SK-N-SH (cell line): ENCODE measurements at regions not wholly inside any gene's neighbourhood (a gene's known extent, or its start where the extent isn't known, plus 50 kb on each side); places are given as distances from the start of the nearest gene placed in this dataset.

Experiments
- CTCF ChIA-PET: fragments of 300-600, 350-600 bp; formaldehyde crosslinking; extraction: SDS; loops from one replicate; lab custom pipeline; 2021; lab: Yijun Ruan, JAX
- POLR2A ChIA-PET: fragments of 350-600 bp; sonication (Branson Sonifier 250); formaldehyde crosslinking; extraction: SDS; loops from one replicate; lab custom pipeline; 2020; ENCODE audit warnings: antibody characterized with exemption, inconsistent platforms; lab: Yijun Ruan, JAX
- DNase-seq: peaks from one replicate; pipeline ENCODE4 v3.0.0; 2012
- H2AFZ ChIP-seq: fragments of 200-600 bp; sonication (generic); 2 replicates; pipeline ENCODE4 v1.8.1; 2016; ENCODE audit warnings: antibody characterized with exemption, mild to moderate bottlenecking, low read depth
- H3F3A ChIP-seq: fragments of 200-600 bp; sonication (generic); replicated peaks from 2 replicates; pipeline ENCODE3; 2016; ENCODE audit warnings: antibody characterized with exemption, mild to moderate bottlenecking; ENCODE audit not compliant: insufficient read depth
- H3K27ac ChIP-seq, 2 experiments: fragments of 200-500 bp in 1 of 2; fragments of 200-600 bp in 1 of 2; sonication (Bioruptor generic) in 1 of 2; sonication (generic), shearing (Covaris generic) in 1 of 2; 2 replicates each; pipeline versions ENCODE4 v1.5.1 to v1.6.1; 2014 to 2016; ENCODE audit warnings: low read depth in 2 of 2, inconsistent platforms in 1 of 2, low read length in 1 of 2, mild to moderate bottlenecking in 1 of 2, mixed read lengths in 1 of 2
- H3K27me3 ChIP-seq: fragments of 200-600 bp; sonication (generic), shearing (Covaris generic); 2 replicates; pipeline ENCODE4 v1.6.1; 2016; ENCODE audit warnings: mixed run types; ENCODE audit not compliant: insufficient read depth
- H3K36me3 ChIP-seq, 2 experiments: fragments of 200-500 bp in 1 of 2; fragments of 200-600 bp in 1 of 2; sonication (Bioruptor generic) in 1 of 2; sonication (generic) in 1 of 2; replicated peaks in 1 of 2; 2 replicates each; pipeline versions ENCODE3 to v1.5.1; 2014 to 2016; ENCODE audit warnings: low read length in 1 of 2, mild to moderate bottlenecking in 1 of 2; ENCODE audit not compliant: insufficient read depth in 2 of 2, control insufficient read depth in 1 of 2
- H3K4me1 ChIP-seq, 2 experiments: fragments of 200-500 bp in 1 of 2; fragments of 200-600 bp in 1 of 2; sonication (Bioruptor generic) in 1 of 2; sonication (generic), shearing (Covaris generic) in 1 of 2; 2 replicates each; pipeline versions ENCODE4 v1.5.1 to v1.6.1; 2014 to 2016; ENCODE audit warnings: low read depth in 1 of 2, low read length in 1 of 2, mixed run types in 1 of 2; ENCODE audit not compliant: insufficient read depth in 2 of 2, control insufficient read depth in 1 of 2
- H3K4me2 ChIP-seq: fragments of 200-600 bp; sonication (generic), shearing (Covaris generic); 2 replicates; pipeline ENCODE4 v1.6.1; 2017; ENCODE audit warnings: mixed run types
- H3K4me3 ChIP-seq, 2 experiments: fragments of 200-500 bp in 1 of 2; fragments of 200-600 bp in 1 of 2; sonication (Bioruptor generic) in 1 of 2; sonication (generic), shearing (Covaris generic) in 1 of 2; 2 replicates each; pipeline versions ENCODE4 v1.5.1 to v1.8.1; 2014 to 2016; ENCODE audit warnings: low read depth in 2 of 2, inconsistent platforms in 1 of 2, low read length in 1 of 2, mild to moderate bottlenecking in 1 of 2, mixed read lengths in 1 of 2, moderate library complexity in 1 of 2
- H3K79me2 ChIP-seq: fragments of 200-600 bp; sonication (generic); 2 replicates; pipeline ENCODE4 v1.8.1; 2017; ENCODE audit warnings: mild to moderate bottlenecking; ENCODE audit not compliant: insufficient read depth
- H3K9ac ChIP-seq: fragments of 200-600 bp; sonication (generic); 2 replicates; pipeline ENCODE4 v1.6.1; 2017; ENCODE audit warnings: mixed run types
- H3K9me2 ChIP-seq: fragments of 200-600 bp; sonication (generic); 2 replicates; pipeline ENCODE4 v1.6.1; 2017; ENCODE audit warnings: mixed run types
- H3K9me3 ChIP-seq: fragments of 200-600 bp; sonication (generic); 2 replicates; pipeline ENCODE4 v1.6.1; 2017; ENCODE audit warnings: mixed run types, mild to moderate bottlenecking, moderate library complexity
- H4K20me1 ChIP-seq: fragments of 200-600 bp; sonication (generic); 2 replicates; pipeline ENCODE4 v1.6.1; 2017; ENCODE audit warnings: mild to moderate bottlenecking, mixed run types; ENCODE audit not compliant: insufficient read depth
- EP300 ChIP-seq, 2 experiments: IDR thresholded peaks; 2 replicates each; pipeline versions ENCODE4 v1.4.0 to v1.6.1; 2012; ENCODE audit warnings: borderline replicate concordance in 1 of 2, low read depth in 1 of 2, low read length in 1 of 2
- FOSL2 ChIP-seq: IDR thresholded peaks from 2 replicates; pipeline ENCODE4 v1.4.0; 2012; ENCODE audit warnings: low read depth, mild to moderate bottlenecking, moderate library complexity, borderline replicate concordance
- GATA2 ChIP-seq: sonication (generic); formaldehyde crosslinking; IDR thresholded peaks from 2 replicates; pipeline ENCODE4 v1.5.0; 2020; ENCODE audit warnings: mild to moderate bottlenecking, missing genetic modification reagents
- NRF1 ChIP-seq: IDR thresholded peaks from 2 replicates; pipeline ENCODE4 v1.6.1; 2012; ENCODE audit warnings: low read depth, mild to moderate bottlenecking, low read length
- TCF12 ChIP-seq: IDR thresholded peaks from 2 replicates; pipeline ENCODE4 v1.4.0; 2012
- WGBS: methylation state at CpG from one replicate; pipeline ENCODE4 v1.1.6; 2017; ENCODE audit warnings: low lambda C conversion rate; 5-methylcytosine and 5-hydroxymethylcytosine counted together
- TF ChIP-seq, protein P1 (sequence below): fragments of 200-600 bp; sonication (generic); IDR thresholded peaks from 2 replicates; pipeline ENCODE4 v1.6.1; 2017; ENCODE audit warnings: antibody characterized with exemption, mild to moderate bottlenecking, moderate library complexity
- TF ChIP-seq, protein P2 (sequence below): IDR thresholded peaks from 2 replicates; pipeline ENCODE4 v1.4.0; 2012; ENCODE audit warnings: low read depth
- TF ChIP-seq, protein P3 (sequence below): IDR thresholded peaks from 2 replicates; pipeline ENCODE4 v1.6.1; 2012; ENCODE audit warnings: mild to moderate bottlenecking, low read depth, low read length, moderate library complexity

DNA sequence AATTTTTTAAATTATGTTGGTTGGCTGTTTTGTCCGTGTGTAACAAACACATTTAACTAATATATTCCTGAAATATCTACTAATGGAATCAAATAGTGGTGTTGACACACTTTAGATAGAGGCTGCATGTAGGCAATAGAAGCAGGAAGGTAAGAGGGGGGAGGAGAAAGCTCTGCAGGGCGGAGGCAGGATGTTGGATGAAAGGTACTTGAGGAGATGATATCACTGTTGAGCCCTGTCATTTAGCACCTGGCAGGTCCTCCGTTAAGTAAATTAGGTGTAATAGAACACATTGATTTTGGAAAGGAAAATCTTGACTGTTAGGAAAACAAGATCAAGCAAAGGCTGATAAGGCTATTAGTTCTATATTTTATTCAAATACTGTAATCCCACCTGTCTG, 618.7 kb downstream of the PKHD1 start:
- WGBS, result 18% methylated on average over 3 of the region's 3 CpGs
- Histone ChIP-seq H3K4me2 (no peak overlapping the region), H4K20me1 (no peaks in the 10 kb centered on the region), H3K36me3 (no peaks in the 10 kb centered on the region), H2AFZ (no peak overlapping the region), H3K4me3 (no peak overlapping the region), H3K9me2 (no peaks in the 10 kb centered on the region), H3K4me1 (peaks cover 0 to 6% of the 10 kb centered on the region in 2 experiments; a peak in 1 of 4 replicates), H3K79me2 (no peaks in the 10 kb centered on the region), H3K27me3 (no peaks in the 10 kb centered on the region), H3F3A (no peaks in the 10 kb centered on the region), H3K9ac (no peak overlapping the region), H3K9me3 (no peaks in the 10 kb centered on the region), H3K27ac (no peak overlapping the region)
- ChIA-PET POLR2A (no interaction called here), CTCF (interaction anchor here (1.6 kb wide), 1 partner anchor 11 kb away, joined by 3 read pairs; no protein-coding TSS in a partner anchor)
- TF ChIP-seq TCF12 (no peak), FOSL2 (no peak), NRF1 (no peak)
- TF ChIP-seq, protein P1, sequence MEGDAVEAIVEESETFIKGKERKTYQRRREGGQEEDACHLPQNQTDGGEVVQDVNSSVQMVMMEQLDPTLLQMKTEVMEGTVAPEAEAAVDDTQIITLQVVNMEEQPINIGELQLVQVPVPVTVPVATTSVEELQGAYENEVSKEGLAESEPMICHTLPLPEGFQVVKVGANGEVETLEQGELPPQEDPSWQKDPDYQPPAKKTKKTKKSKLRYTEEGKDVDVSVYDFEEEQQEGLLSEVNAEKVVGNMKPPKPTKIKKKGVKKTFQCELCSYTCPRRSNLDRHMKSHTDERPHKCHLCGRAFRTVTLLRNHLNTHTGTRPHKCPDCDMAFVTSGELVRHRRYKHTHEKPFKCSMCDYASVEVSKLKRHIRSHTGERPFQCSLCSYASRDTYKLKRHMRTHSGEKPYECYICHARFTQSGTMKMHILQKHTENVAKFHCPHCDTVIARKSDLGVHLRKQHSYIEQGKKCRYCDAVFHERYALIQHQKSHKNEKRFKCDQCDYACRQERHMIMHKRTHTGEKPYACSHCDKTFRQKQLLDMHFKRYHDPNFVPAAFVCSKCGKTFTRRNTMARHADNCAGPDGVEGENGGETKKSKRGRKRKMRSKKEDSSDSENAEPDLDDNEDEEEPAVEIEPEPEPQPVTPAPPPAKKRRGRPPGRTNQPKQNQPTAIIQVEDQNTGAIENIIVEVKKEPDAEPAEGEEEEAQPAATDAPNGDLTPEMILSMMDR, result no peak
- TF ChIP-seq, protein P2, sequence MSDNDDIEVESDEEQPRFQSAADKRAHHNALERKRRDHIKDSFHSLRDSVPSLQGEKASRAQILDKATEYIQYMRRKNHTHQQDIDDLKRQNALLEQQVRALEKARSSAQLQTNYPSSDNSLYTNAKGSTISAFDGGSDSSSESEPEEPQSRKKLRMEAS, result no peak
- no peak for DNase-seq

DNA sequence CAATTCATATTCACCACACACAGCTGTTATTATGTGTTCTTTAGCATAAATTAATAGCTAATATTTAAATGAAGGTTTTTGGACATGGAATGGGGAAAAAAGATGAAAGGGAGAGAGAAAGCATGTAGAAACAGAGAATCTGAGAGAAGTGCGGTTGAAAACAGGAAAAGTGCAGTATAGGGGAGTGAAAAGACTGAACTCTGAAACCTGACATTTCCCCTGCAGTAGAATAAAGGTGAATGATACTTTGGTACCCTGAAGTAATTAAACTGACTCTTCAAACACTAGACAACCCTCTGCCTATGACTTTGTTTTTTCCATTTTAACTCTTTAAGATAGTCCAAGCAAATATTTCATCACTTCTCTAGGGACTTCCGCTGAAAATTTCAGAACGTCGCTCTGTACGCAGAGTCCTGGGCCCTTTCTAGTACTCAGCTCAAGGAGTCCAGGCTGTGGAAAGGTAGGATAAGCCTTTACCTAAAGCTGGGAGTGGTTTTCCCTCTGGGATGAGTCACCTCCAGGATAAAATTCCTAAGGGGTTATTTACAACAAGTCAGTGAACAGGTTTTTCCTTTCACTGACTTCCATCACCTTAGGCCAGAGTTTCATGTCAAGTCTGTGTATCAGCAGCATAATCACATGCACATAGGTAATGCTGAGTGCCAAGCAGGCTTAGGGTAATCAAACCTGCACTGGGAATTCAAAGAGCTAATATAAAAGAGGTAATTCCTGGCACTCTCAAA, 614.5 kb downstream of the PKHD1 start:
- H3F3A ChIP-seq, result no peaks in the 10 kb centered on the region
- TF ChIP-seq NRF1, result no peak
- TF ChIP-seq, protein P3, sequence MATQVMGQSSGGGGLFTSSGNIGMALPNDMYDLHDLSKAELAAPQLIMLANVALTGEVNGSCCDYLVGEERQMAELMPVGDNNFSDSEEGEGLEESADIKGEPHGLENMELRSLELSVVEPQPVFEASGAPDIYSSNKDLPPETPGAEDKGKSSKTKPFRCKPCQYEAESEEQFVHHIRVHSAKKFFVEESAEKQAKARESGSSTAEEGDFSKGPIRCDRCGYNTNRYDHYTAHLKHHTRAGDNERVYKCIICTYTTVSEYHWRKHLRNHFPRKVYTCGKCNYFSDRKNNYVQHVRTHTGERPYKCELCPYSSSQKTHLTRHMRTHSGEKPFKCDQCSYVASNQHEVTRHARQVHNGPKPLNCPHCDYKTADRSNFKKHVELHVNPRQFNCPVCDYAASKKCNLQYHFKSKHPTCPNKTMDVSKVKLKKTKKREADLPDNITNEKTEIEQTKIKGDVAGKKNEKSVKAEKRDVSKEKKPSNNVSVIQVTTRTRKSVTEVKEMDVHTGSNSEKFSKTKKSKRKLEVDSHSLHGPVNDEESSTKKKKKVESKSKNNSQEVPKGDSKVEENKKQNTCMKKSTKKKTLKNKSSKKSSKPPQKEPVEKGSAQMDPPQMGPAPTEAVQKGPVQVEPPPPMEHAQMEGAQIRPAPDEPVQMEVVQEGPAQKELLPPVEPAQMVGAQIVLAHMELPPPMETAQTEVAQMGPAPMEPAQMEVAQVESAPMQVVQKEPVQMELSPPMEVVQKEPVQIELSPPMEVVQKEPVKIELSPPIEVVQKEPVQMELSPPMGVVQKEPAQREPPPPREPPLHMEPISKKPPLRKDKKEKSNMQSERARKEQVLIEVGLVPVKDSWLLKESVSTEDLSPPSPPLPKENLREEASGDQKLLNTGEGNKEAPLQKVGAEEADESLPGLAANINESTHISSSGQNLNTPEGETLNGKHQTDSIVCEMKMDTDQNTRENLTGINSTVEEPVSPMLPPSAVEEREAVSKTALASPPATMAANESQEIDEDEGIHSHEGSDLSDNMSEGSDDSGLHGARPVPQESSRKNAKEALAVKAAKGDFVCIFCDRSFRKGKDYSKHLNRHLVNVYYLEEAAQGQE, result no peak
- TF ChIP-seq EP300 (IDR thresholded peaks at IDR 0.05; ENCODE audit: borderline replicate concordance in 1 of 2, low read depth in 1 of 2, low read length in 1 of 2), result no peak
- no peak for TF ChIP-seq GATA2 (CRISPR knock-in tag)
- no peak for DNase-seq
- H2AFZ ChIP-seq, result no peak overlapping the region
- H3K4me2 ChIP-seq, result no peak overlapping the region
- no peaks in the 10 kb centered on the region for H3K36me3 ChIP-seq
- ChIA-PET POLR2A (no interaction called here), CTCF (interaction anchor here (1.5 kb wide), 1 partner anchor 13 kb away, joined by 4 read pairs; no protein-coding TSS in a partner anchor)
- no peak overlapping the region for H3K4me3 ChIP-seq
- 72% methylated on average over 5 of the region's 5 CpGs for WGBS
- no peaks in the 10 kb centered on the region for H3K9me2 ChIP-seq
- no peak overlapping the region for H3K9ac ChIP-seq
- no peaks in the 10 kb centered on the region for H3K79me2 ChIP-seq
- H3K27ac ChIP-seq, result no peak overlapping the region
- no peaks in the 10 kb centered on the region for H3K27me3 ChIP-seq
- no peaks in the 10 kb centered on the region for H3K9me3 ChIP-seq
- no peaks in the 10 kb centered on the region for H3K4me1 ChIP-seq
- no peaks in the 10 kb centered on the region for H4K20me1 ChIP-seq
